Brain microvascular endothelial cell (primary cell): ENCODE measurements at regions not wholly inside any gene's neighbourhood (a gene's known extent, or its start where the extent isn't known, plus 50 kb on each side); places are given as distances from the start of the nearest gene placed in this dataset.

ENCODE experiments used
- DNase-seq: peaks from one replicate; pipeline ENCODE4 v3.0.0-alpha.2; 2020
- H3K27ac ChIP-seq: fragments of 250-450 bp; sonication (Bioruptor Pico); 2 replicates; pipeline ENCODE4 v1.5.1; 2020; ENCODE audit warnings: mild to moderate bottlenecking, moderate library complexity
- H3K27me3 ChIP-seq: fragments of 250-450 bp; sonication (Bioruptor Pico); replicated peaks from 2 replicates; pipeline ENCODE4 v1.5.1; 2020; ENCODE audit warnings: mild to moderate bottlenecking
- H3K36me3 ChIP-seq: fragments of 250-450 bp; sonication (Bioruptor Pico); replicated peaks from 2 replicates; pipeline ENCODE4 v1.5.1; 2020; ENCODE audit warnings: mild to moderate bottlenecking
- H3K4me3 ChIP-seq: 2 replicates; pipeline ENCODE4 v1.5.1; 2011; ENCODE audit warnings: low read depth, mild to moderate bottlenecking, control low read depth, low read length, moderate library complexity
- CTCF ChIP-seq: IDR thresholded peaks from 2 replicates; pipeline ENCODE4 v1.5.1; 2011; ENCODE audit warnings: low read depth, mild to moderate bottlenecking, moderate library complexity, low read length, control low read depth, inconsistent platforms; ENCODE audit errors: missing control alignments
- in situ Hi-C: cut with HindIII; loops from 2 replicates; pipeline ENCODE4 v1.10.0; 2017; ENCODE audit warnings: low sequenced_read_pairs, low pct_ligation_motif_present

- in situ Hi-C loops, result no loop called here
- no peak for DNase-seq
- H3K36me3 ChIP-seq, result no peaks in the 10 kb centered on the region
- TF ChIP-seq CTCF, result no peak
- no peaks in the 10 kb centered on the region for H3K27me3 ChIP-seq
- H3K27ac ChIP-seq, result no peak overlapping the region
- H3K4me3 ChIP-seq, result no peak overlapping the region
Observed at GRCh38 chr20:37584238-37584807, 56.6 kb upstream of the BLCAP start.

GRCh38 chr20:37581246-37581645, 53.6 kb upstream of the BLCAP start:
- TF ChIP-seq CTCF, result no peak
- no peak overlapping the region for H3K4me3 ChIP-seq
- H3K36me3 ChIP-seq, result no peaks in the 10 kb centered on the region
- H3K27me3 ChIP-seq, result no peaks in the 10 kb centered on the region
- H3K27ac ChIP-seq, result no peak overlapping the region
- in situ Hi-C loops, result no loop called here
- DNase-seq, result no peak

DNA sequence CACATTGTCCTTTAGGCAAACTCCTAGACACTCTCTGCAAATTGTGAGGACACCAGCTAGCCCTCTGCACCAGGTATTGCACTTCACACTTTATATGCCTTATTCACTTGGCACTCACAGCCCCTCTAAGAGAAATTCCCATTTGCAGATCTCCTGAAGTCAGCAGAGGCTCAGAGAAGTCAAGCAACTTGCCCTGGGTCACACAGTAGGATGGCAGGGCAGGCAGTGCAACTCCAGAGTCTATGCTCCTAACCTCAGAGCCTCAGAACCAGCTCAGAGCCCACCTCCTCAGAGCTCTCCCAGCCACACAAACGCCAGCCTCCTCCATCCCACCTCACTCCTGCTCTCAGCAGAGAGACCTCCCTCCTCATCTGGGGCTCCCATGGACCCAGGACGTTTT, 52.4 kb upstream of the BLCAP start:
- H3K27ac ChIP-seq, result no peak overlapping the region
- in situ Hi-C loops, result no loop called here
- DNase-seq, result no peak
- no peaks in the 10 kb centered on the region for H3K36me3 ChIP-seq
- TF ChIP-seq CTCF, result no peak
- no peak overlapping the region for H3K4me3 ChIP-seq
- no peaks in the 10 kb centered on the region for H3K27me3 ChIP-seq

DNA sequence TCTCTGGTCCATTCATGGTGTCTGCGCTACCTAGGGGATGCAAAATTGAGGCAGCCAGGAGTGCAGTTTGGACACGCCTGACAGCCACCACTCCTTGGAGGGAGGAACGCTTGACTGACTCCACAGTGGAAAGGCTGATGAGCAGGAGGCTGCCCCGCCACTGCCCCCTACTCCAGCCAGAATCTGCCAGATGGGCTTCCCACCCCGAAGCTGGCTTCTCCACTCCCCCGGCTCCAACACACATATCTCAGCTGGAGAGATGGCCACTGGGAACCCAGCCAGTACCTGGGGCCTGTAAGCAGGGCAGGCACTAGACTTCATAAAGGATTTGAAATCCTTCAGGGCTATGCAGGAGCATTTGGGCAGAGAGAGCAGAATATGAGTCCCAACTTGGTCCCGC, 51.4 kb upstream of the BLCAP start:
- DNase-seq, result no peak
- no peak for TF ChIP-seq CTCF
- Histone ChIP-seq H3K27me3 (no peaks in the 10 kb centered on the region), H3K27ac (no peak overlapping the region), H3K36me3 (no peaks in the 10 kb centered on the region), H3K4me3 (no peak overlapping the region)
- in situ Hi-C loops, result no loop called here

DNA sequence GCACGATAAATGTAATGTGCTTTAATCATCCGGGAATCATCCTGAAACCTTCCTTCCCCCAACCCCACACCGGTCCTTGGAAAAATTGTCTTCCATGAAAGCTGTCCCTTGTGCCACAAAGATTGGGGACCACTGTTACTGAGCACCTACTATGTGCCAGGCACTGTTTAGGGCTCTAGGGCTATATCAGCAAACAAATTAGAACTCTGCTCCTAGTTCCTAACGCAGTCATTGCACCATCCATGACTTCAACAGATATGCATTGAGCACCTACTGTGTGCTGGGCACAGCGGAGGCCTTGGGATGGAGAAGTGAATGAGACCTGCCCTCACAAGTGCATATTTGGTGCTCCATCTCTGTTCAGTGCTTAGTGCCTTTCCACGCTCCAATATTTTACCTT, 50.3 kb upstream of the BLCAP start:
- no peak overlapping the region for H3K27ac ChIP-seq
- TF ChIP-seq CTCF, result no peak
- no peak for DNase-seq
- H3K36me3 ChIP-seq, result no peaks in the 10 kb centered on the region
- no peaks in the 10 kb centered on the region for H3K27me3 ChIP-seq
- in situ Hi-C loops, result no loop called here
- H3K4me3 ChIP-seq, result no peak overlapping the region
